H9 (cell line): ENCODE measurements at regions not wholly inside any gene's neighbourhood (a gene's known extent, or its start where the extent isn't known, plus 50 kb on each side); places are given as distances from the start of the nearest gene placed in this dataset.

ENCODE experiments used
- DNase-seq: peaks from one replicate; pipeline ENCODE4 v3.0.0-alpha.2; 2017
- H2AFZ ChIP-seq: one replicate; pipeline ENCODE4 v1.6.1; 2013; ENCODE audit warnings: mild to moderate bottlenecking, low read length, control low read depth, moderate library complexity
- H2AK5ac ChIP-seq: 2 replicates; pipeline ENCODE4 v1.6.1; 2013; ENCODE audit warnings: low read length, control low read depth, mixed read lengths; ENCODE audit not compliant: insufficient read length
- H2BK120ac ChIP-seq: one replicate; pipeline ENCODE4 v1.6.1; 2013; ENCODE audit warnings: low read depth, mild to moderate bottlenecking, low read length, control low read depth, inconsistent platforms; ENCODE audit not compliant: poor library complexity, severe bottlenecking
- H2BK12ac ChIP-seq: 2 replicates; pipeline ENCODE4 v1.6.1; 2013; ENCODE audit warnings: low read length, control low read depth, mixed read lengths, low read depth; ENCODE audit not compliant: insufficient read length
- H2BK15ac ChIP-seq: 2 replicates; pipeline ENCODE4 v1.6.1; 2013; ENCODE audit warnings: low read depth, low read length, control low read depth
- H2BK20ac ChIP-seq: one replicate; pipeline ENCODE4 v1.6.1; 2013; ENCODE audit warnings: low read depth, mild to moderate bottlenecking, low read length, control low read depth, inconsistent platforms; ENCODE audit not compliant: poor library complexity, severe bottlenecking
- H2BK5ac ChIP-seq: 2 replicates; pipeline ENCODE4 v1.6.1; 2013; ENCODE audit warnings: low read length, control low read depth, mixed read lengths; ENCODE audit not compliant: insufficient read length
- H3K14ac ChIP-seq: 2 replicates; pipeline ENCODE4 v1.6.1; 2013; ENCODE audit warnings: low read length, control low read depth; ENCODE audit not compliant: insufficient read depth
- H3K18ac ChIP-seq: 2 replicates; pipeline ENCODE4 v1.6.1; 2013; ENCODE audit warnings: low read depth, mild to moderate bottlenecking, mixed read lengths, low read length, control low read depth; ENCODE audit not compliant: insufficient read length
- H3K23ac ChIP-seq: 2 replicates; pipeline ENCODE4 v1.6.1; 2013; ENCODE audit warnings: low read length, control low read depth, mixed read lengths, low read depth; ENCODE audit not compliant: insufficient read length
- H3K23me2 ChIP-seq: 2 replicates; pipeline ENCODE4 v1.6.1; 2013; ENCODE audit warnings: low read depth, mild to moderate bottlenecking, mixed read lengths, low read length, control low read depth; ENCODE audit not compliant: insufficient read length, poor library complexity, severe bottlenecking
- H3K27ac ChIP-seq: 2 replicates; pipeline ENCODE4 v1.5.1; 2013; ENCODE audit warnings: low read length, control low read depth, mixed read lengths, low read depth; ENCODE audit not compliant: insufficient read length
- H3K27me3 ChIP-seq: 2 replicates; pipeline ENCODE4 v1.6.1; 2013; ENCODE audit warnings: low read length, control low read depth, inconsistent platforms; ENCODE audit not compliant: insufficient read depth
- H3K4ac ChIP-seq: 2 replicates; pipeline ENCODE4 v1.6.1; 2013; ENCODE audit warnings: low read depth, mild to moderate bottlenecking, control low read depth, inconsistent platforms, low read length, moderate library complexity
- H3K4me1 ChIP-seq: 2 replicates; pipeline ENCODE4 v1.6.1; 2013; ENCODE audit warnings: low read length, control low read depth, inconsistent platforms; ENCODE audit not compliant: insufficient read depth
- H3K4me2 ChIP-seq: 2 replicates; pipeline ENCODE4 v1.6.1; 2013; ENCODE audit warnings: low read length, control low read depth, mixed read lengths; ENCODE audit not compliant: insufficient read length, insufficient read depth
- H3K56ac ChIP-seq: 2 replicates; pipeline ENCODE4 v1.6.1; 2013; ENCODE audit warnings: low read depth, mild to moderate bottlenecking, mixed read lengths, low read length, control low read depth; ENCODE audit not compliant: insufficient read length
- H3K79me1 ChIP-seq: 2 replicates; pipeline ENCODE4 v1.6.1; 2013; ENCODE audit warnings: low read depth, mild to moderate bottlenecking, moderate library complexity, low read length, control low read depth, inconsistent platforms; ENCODE audit not compliant: insufficient read depth, poor library complexity, severe bottlenecking
- H3K79me2 ChIP-seq: 2 replicates; pipeline ENCODE4 v1.6.1; 2013; ENCODE audit warnings: low read length, control low read depth, inconsistent platforms; ENCODE audit not compliant: insufficient read depth
- H3K9ac ChIP-seq: 2 replicates; pipeline ENCODE4 v1.6.1; 2013; ENCODE audit warnings: low read length, control low read depth, mixed read lengths; ENCODE audit not compliant: insufficient read length; ENCODE audit errors: extremely low read depth
- H3K9me3 ChIP-seq: one replicate; pipeline ENCODE4 v1.6.1; 2013; ENCODE audit warnings: low read depth, low read length, inconsistent platforms; ENCODE audit not compliant: control insufficient read depth
- H3T11ph ChIP-seq: one replicate; pipeline ENCODE4 v1.6.1; 2013; ENCODE audit warnings: mild to moderate bottlenecking, low read length, control low read depth, inconsistent platforms
- H4K20me1 ChIP-seq: one replicate; pipeline ENCODE4 v1.6.1; 2013; ENCODE audit not compliant: control insufficient read depth, insufficient read length, insufficient read depth
- H4K5ac ChIP-seq: 2 replicates; pipeline ENCODE4 v1.6.1; 2013; ENCODE audit warnings: low read depth, mild to moderate bottlenecking, mixed read lengths, low read length, control low read depth; ENCODE audit not compliant: insufficient read length
- H4K8ac ChIP-seq: replicated peaks from 2 replicates; pipeline ENCODE4 v1.6.1; 2013; ENCODE audit warnings: low read length, control low read depth, mixed read lengths, low read depth; ENCODE audit not compliant: insufficient read length
- H4K91ac ChIP-seq: 2 replicates; pipeline ENCODE4 v1.6.1; 2013; ENCODE audit warnings: low read depth, mild to moderate bottlenecking, moderate library complexity, mixed read lengths, low read length, control low read depth; ENCODE audit not compliant: insufficient read length
- H3K27ac Mint-ChIP-seq, 3 experiments: 2 replicates in 2 of 3; 3 replicates in 1 of 3; pipeline ENCODE4 v1.8.0; 2020 to 2021; ENCODE audit warnings: mixed read lengths in 3 of 3, mild to moderate bottlenecking in 1 of 3, moderate library complexity in 1 of 3
- H3K27me3 Mint-ChIP-seq: 2 replicates; pipeline ENCODE4 v1.8.0; 2021; ENCODE audit warnings: low read depth, mild to moderate bottlenecking, moderate library complexity, mixed read lengths
- H3K36me3 Mint-ChIP-seq, 3 experiments: 2 replicates in 2 of 3; 3 replicates in 1 of 3; pipeline ENCODE4 v1.8.0; 2020 to 2021; ENCODE audit warnings: low read depth in 3 of 3, mixed read lengths in 3 of 3; ENCODE audit not compliant: insufficient read depth in 1 of 3
- H3K4me1 Mint-ChIP-seq, 2 experiments: 2 replicates each; pipeline ENCODE4 v1.8.0; 2020; ENCODE audit warnings: mixed read lengths in 2 of 2
- H3K4me3 Mint-ChIP-seq, 2 experiments: 2 replicates in 1 of 2; 3 replicates in 1 of 2; pipeline ENCODE4 v1.8.0; 2020 to 2021; ENCODE audit warnings: mild to moderate bottlenecking in 2 of 2, mixed read lengths in 2 of 2, moderate library complexity in 1 of 2
- H3K9me3 Mint-ChIP-seq, 2 experiments: 2 replicates in 1 of 2; 3 replicates in 1 of 2; pipeline ENCODE4 v1.8.0; 2020; ENCODE audit warnings: mild to moderate bottlenecking in 2 of 2, mixed read lengths in 2 of 2, moderate library complexity in 1 of 2
- whole genome bisulfite sequencing: extraction: QIAGEN DNeasy Blood & Tissue Kit; methylation state at CpG from one replicate; pipeline ENCODE4 v1.1.7; 2013; ENCODE audit warnings: missing lambda C conversion rate, low lambda C conversion rate, mixed read lengths; ENCODE audit not compliant: insufficient read length; ENCODE audit errors: extremely low coverage; 5-methylcytosine and 5-hydroxymethylcytosine counted together
- TF ChIP-seq, protein P1 (sequence below): fragments of 200-600 bp; sonication (generic); conservative IDR thresholded peaks from 3 replicates; pipeline ENCODE4 v1.8.0; 2021; ENCODE audit warnings: antibody characterized with exemption, mild to moderate bottlenecking

- Histone ChIP-seq H2BK120ac (no peak overlapping the region), H3K9me3 (no peaks in the 10 kb centered on the region), H2BK15ac (no peak overlapping the region), H3K4ac (no peak overlapping the region), H3K4me1 (no peaks in the 10 kb centered on the region), H3K79me2 (no peaks in the 10 kb centered on the region), H4K20me1 (no peaks in the 10 kb centered on the region), H4K5ac (no peak overlapping the region), H2BK12ac (no peak overlapping the region), H3K18ac (no peak overlapping the region), H3K27ac (no peak overlapping the region), H4K8ac (no peak overlapping the region), H3K56ac (no peak overlapping the region), H3K23me2 (no peaks in the 10 kb centered on the region), H4K91ac (no peak overlapping the region), H2BK20ac (no peak overlapping the region), H3K14ac (no peak overlapping the region), H3K23ac (no peak overlapping the region), H3K4me2 (no peak overlapping the region), H3T11ph (no peak overlapping the region), H2AFZ (no peak overlapping the region), H3K27me3 (no peaks in the 10 kb centered on the region), H2BK5ac (no peak overlapping the region), H3K79me1 (no peaks in the 10 kb centered on the region), H3K9ac (no peak overlapping the region), H2AK5ac (no peak overlapping the region)
- Mint-ChIP-seq H3K9me3 (no peaks in the 10 kb centered on the region), H3K27ac (no peak overlapping the region), H3K4me3 (no peak overlapping the region), H3K27me3 (no peaks in the 10 kb centered on the region), H3K4me1 (peaks cover 3 to 4% of the 10 kb centered on the region in 2 experiments), H3K36me3 (no peaks in the 10 kb centered on the region)
- no peak for DNase-seq
- TF ChIP-seq, protein P1, sequence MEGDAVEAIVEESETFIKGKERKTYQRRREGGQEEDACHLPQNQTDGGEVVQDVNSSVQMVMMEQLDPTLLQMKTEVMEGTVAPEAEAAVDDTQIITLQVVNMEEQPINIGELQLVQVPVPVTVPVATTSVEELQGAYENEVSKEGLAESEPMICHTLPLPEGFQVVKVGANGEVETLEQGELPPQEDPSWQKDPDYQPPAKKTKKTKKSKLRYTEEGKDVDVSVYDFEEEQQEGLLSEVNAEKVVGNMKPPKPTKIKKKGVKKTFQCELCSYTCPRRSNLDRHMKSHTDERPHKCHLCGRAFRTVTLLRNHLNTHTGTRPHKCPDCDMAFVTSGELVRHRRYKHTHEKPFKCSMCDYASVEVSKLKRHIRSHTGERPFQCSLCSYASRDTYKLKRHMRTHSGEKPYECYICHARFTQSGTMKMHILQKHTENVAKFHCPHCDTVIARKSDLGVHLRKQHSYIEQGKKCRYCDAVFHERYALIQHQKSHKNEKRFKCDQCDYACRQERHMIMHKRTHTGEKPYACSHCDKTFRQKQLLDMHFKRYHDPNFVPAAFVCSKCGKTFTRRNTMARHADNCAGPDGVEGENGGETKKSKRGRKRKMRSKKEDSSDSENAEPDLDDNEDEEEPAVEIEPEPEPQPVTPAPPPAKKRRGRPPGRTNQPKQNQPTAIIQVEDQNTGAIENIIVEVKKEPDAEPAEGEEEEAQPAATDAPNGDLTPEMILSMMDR = no peak
- WGBS = no CpG with 5 or more reads among the region's 3 CpGs
These were observed 463.1 kb upstream of the GOLIM4 start for GRCh38 chr3:168558728-168559411.
